SK-N-SH treated with all-trans-retinoic acid at 6 μM for 48 hours (cell line): ENCODE measurements at regions not wholly inside any gene's neighbourhood (a gene's known extent, or its start where the extent isn't known, plus 50 kb on each side); places are given as distances from the start of the nearest gene placed in this dataset.

Source experiments
- ATAC-seq: fragments of 200-7000 bp; cut with Tn5 transposase; 3 replicates; pipeline ENCODE4 v1.9.1; 2020; ENCODE audit warnings: mild to moderate bottlenecking, moderate library complexity
- ARNTL ChIP-seq: fragments of 450-650 bp; formaldehyde crosslinking; IDR thresholded peaks from 2 replicates; pipeline ENCODE4 v1.5.0; 2020; ENCODE audit warnings: low read depth, mild to moderate bottlenecking, moderate library complexity, borderline replicate concordance
- BACH2 ChIP-seq: fragments of 250-450 bp; sonication (Bioruptor Pico); IDR thresholded peaks from 2 replicates; pipeline ENCODE4 v1.9.0; 2021; ENCODE audit warnings: mild to moderate bottlenecking, borderline replicate concordance
- CSDC2 ChIP-seq: fragments of 250-450 bp; sonication (Bioruptor Pico); IDR thresholded peaks from 2 replicates; pipeline ENCODE4 v1.5.0; 2020; ENCODE audit warnings: mild to moderate bottlenecking, moderate library complexity
- ESRRG ChIP-seq: fragments of 250-450 bp; sonication (Bioruptor Pico); IDR thresholded peaks from 2 replicates; pipeline ENCODE4 v1.6.1; 2021; ENCODE audit warnings: mild to moderate bottlenecking
- GLIS3 ChIP-seq: fragments of 250-450 bp; sonication (Bioruptor Pico); IDR thresholded peaks from 2 replicates; pipeline ENCODE4 v1.5.0; 2020; ENCODE audit warnings: mild to moderate bottlenecking, moderate library complexity
- ISL1 ChIP-seq: fragments of 250-450 bp; sonication (Bioruptor Pico); IDR thresholded peaks from 2 replicates; pipeline ENCODE4 v2.1.2; 2022; ENCODE audit warnings: mild to moderate bottlenecking, moderate library complexity
- OSR1 ChIP-seq: fragments of 250-450 bp; sonication (Bioruptor Pico); IDR thresholded peaks from 2 replicates; pipeline ENCODE4 v1.8.0; 2022; ENCODE audit warnings: moderate library complexity, mild to moderate bottlenecking, inconsistent platforms
- PPARA ChIP-seq: fragments of 250-450 bp; sonication (Bioruptor Pico); IDR thresholded peaks from 2 replicates; pipeline ENCODE4 v1.5.0; 2020; ENCODE audit warnings: mild to moderate bottlenecking, borderline replicate concordance
- SNAI2 ChIP-seq: fragments of 250-450 bp; sonication (Bioruptor Pico); IDR thresholded peaks from 2 replicates; pipeline ENCODE4 v1.5.0; 2020; ENCODE audit warnings: mild to moderate bottlenecking, moderate library complexity
- ZC3H10 ChIP-seq: fragments of 250-450 bp; sonication (Bioruptor Pico); IDR thresholded peaks from 2 replicates; pipeline ENCODE4 v1.5.1; 2021; ENCODE audit warnings: mild to moderate bottlenecking, moderate library complexity
- ZFP3 ChIP-seq: fragments of 250-450 bp; sonication (Bioruptor Pico); IDR thresholded peaks from 2 replicates; pipeline ENCODE4 v1.5.0; 2020; ENCODE audit warnings: mild to moderate bottlenecking, moderate library complexity
- ZFP30 ChIP-seq: fragments of 450-650 bp; formaldehyde crosslinking; IDR thresholded peaks from 2 replicates; pipeline ENCODE4 v1.5.0; 2022; ENCODE audit warnings: mild to moderate bottlenecking, moderate library complexity
- ZNF565 ChIP-seq: fragments of 450-650 bp; formaldehyde crosslinking; conservative IDR thresholded peaks from 2 replicates; pipeline ENCODE4 v1.5.0; 2020; ENCODE audit warnings: low read depth, mild to moderate bottlenecking, moderate library complexity
- ZNF70 ChIP-seq: fragments of 450-650 bp; formaldehyde crosslinking; IDR thresholded peaks from 2 replicates; pipeline ENCODE4 v1.5.0; 2020; ENCODE audit warnings: mild to moderate bottlenecking, moderate library complexity
- ZNF8 ChIP-seq: fragments of 450-650 bp; formaldehyde crosslinking; IDR thresholded peaks from 2 replicates; pipeline ENCODE4 v1.5.0; 2020; ENCODE audit warnings: mild to moderate bottlenecking, moderate library complexity
- TF ChIP-seq, protein P1 (sequence below): fragments of 250-450 bp; sonication (Bioruptor Pico); IDR thresholded peaks from 2 replicates; pipeline ENCODE4 v1.5.1; 2021; ENCODE audit warnings: mild to moderate bottlenecking, moderate library complexity
- TF ChIP-seq, protein P2 (sequence below): fragments of 250-450 bp; sonication (Bioruptor Pico); IDR thresholded peaks from 2 replicates; pipeline ENCODE4 v1.8.0; 2020; ENCODE audit warnings: mild to moderate bottlenecking, moderate library complexity, borderline replicate concordance
- TF ChIP-seq, protein P3 (sequence below): fragments of 250-450 bp; sonication (Bioruptor Pico); IDR thresholded peaks from 2 replicates; pipeline ENCODE4 v1.5.0; 2020; ENCODE audit warnings: mild to moderate bottlenecking, moderate library complexity

DNA sequence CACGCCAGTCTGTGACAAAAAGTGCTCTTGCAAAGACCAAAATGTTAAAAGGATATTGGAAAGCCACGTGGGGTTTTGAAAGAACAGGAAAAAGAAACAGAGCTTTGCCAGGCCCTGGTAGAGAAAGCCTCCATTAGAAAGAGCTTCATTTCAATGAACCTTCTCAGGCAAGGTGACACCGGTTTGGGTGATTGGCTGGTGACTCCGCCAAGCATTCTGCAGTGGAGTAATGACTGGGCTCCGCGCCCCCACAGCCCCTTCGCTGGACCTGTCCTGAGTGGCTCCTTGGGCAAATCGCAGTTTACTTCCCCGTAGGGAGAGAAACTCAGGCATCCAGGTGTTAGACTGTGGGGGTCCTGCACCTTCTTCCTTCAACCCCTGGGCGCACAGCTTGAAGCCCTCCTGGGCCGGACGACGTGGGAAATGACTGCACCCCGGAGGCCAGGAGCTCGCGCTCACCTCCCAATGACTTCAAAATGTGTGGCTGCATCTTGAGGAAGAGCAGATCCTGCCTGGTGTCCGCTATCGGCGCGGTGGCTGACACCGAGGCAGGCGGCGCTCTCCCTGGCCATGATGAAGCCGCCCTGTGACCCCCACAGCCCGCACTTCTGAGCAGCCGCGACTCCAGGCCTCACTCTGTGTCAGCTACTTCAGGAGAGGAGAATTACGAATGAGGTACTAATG, 444.6 kb upstream of the SGCG start (continued):
- TF ChIP-seq ZNF70 (CRISPR knock-in tag) (no peak), ZFP3 (CRISPR knock-in tag) (no peak), ZNF565 (CRISPR knock-in tag) (no peak)

DNA sequence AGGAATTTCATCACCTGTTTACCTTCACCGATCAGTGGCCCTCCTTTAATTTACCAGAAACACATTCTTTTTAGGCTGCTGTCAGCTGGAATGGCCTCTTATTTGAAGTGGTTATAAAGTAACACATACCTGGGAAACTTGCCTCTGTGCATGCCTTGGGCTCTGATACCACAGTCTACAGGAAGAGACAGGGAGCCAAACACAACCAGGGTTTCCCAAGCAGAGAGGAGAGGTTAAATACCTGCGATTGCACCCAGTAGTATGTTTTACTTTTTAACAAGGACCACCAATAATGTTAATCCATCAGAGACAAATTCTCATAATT, 444.0 kb upstream of the SGCG start:
- no peak for ATAC-seq

DNA sequence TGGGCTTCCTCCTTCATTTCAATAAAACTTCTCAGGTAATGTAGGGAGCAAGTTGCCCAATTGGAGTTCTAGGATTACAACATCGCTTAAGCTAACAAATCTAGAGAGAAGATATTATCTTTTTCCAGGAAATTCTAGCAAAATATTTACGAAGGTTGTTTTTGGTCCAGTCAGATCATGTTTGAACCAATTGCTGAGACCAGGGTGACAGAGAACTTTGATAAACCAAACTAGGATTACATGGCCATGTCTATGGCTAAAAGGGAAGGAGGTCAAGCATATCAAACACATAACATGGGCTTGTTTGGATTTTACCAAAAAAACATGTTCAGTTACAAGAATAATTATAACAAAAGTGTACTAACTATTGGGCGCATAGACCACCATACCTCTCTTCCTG, 442.4 kb upstream of the SGCG start:
- no peak for ATAC-seq
- TF ChIP-seq BACH2 (CRISPR knock-in tag) (no peak), ZNF8 (no peak), SNAI2 (no peak), PPARA (CRISPR knock-in tag) (no peak), ZC3H10 (CRISPR knock-in tag) (no peak), GLIS3 (CRISPR knock-in tag) (no peak), ZNF565 (CRISPR knock-in tag) (no peak), OSR1 (CRISPR knock-in tag) (no peak), ISL1 (CRISPR knock-in tag) (no peak), ZFP3 (CRISPR knock-in tag) (no peak), CSDC2 (no peak), ZNF70 (CRISPR knock-in tag) (no peak), ZFP30 (CRISPR knock-in tag) (no peak), ESRRG (CRISPR knock-in tag) (no peak)
- TF ChIP-seq, protein P1, sequence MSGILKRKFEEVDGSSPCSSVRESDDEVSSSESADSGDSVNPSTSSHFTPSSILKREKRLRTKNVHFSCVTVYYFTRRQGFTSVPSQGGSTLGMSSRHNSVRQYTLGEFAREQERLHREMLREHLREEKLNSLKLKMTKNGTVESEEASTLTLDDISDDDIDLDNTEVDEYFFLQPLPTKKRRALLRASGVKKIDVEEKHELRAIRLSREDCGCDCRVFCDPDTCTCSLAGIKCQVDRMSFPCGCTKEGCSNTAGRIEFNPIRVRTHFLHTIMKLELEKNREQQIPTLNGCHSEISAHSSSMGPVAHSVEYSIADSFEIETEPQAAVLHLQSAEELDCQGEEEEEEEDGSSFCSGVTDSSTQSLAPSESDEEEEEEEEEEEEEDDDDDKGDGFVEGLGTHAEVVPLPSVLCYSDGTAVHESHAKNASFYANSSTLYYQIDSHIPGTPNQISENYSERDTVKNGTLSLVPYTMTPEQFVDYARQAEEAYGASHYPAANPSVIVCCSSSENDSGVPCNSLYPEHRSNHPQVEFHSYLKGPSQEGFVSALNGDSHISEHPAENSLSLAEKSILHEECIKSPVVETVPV (CRISPR knock-in tag) = no peak
- TF ChIP-seq, protein P2, sequence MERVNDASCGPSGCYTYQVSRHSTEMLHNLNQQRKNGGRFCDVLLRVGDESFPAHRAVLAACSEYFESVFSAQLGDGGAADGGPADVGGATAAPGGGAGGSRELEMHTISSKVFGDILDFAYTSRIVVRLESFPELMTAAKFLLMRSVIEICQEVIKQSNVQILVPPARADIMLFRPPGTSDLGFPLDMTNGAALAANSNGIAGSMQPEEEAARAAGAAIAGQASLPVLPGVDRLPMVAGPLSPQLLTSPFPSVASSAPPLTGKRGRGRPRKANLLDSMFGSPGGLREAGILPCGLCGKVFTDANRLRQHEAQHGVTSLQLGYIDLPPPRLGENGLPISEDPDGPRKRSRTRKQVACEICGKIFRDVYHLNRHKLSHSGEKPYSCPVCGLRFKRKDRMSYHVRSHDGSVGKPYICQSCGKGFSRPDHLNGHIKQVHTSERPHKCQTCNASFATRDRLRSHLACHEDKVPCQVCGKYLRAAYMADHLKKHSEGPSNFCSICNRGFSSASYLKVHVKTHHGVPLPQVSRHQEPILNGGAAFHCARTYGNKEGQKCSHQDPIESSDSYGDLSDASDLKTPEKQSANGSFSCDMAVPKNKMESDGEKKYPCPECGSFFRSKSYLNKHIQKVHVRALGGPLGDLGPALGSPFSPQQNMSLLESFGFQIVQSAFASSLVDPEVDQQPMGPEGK (CRISPR knock-in tag) = no peak
- TF ChIP-seq, protein P3, sequence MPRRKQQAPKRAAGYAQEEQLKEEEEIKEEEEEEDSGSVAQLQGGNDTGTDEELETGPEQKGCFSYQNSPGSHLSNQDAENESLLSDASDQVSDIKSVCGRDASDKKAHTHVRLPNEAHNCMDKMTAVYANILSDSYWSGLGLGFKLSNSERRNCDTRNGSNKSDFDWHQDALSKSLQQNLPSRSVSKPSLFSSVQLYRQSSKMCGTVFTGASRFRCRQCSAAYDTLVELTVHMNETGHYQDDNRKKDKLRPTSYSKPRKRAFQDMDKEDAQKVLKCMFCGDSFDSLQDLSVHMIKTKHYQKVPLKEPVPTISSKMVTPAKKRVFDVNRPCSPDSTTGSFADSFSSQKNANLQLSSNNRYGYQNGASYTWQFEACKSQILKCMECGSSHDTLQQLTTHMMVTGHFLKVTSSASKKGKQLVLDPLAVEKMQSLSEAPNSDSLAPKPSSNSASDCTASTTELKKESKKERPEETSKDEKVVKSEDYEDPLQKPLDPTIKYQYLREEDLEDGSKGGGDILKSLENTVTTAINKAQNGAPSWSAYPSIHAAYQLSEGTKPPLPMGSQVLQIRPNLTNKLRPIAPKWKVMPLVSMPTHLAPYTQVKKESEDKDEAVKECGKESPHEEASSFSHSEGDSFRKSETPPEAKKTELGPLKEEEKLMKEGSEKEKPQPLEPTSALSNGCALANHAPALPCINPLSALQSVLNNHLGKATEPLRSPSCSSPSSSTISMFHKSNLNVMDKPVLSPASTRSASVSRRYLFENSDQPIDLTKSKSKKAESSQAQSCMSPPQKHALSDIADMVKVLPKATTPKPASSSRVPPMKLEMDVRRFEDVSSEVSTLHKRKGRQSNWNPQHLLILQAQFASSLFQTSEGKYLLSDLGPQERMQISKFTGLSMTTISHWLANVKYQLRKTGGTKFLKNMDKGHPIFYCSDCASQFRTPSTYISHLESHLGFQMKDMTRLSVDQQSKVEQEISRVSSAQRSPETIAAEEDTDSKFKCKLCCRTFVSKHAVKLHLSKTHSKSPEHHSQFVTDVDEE (CRISPR knock-in tag) = no peak

More for the DNA sequence above, 444.0 kb upstream of the SGCG start:
- no peak for TF ChIP-seq OSR1 (CRISPR knock-in tag)

DNA sequence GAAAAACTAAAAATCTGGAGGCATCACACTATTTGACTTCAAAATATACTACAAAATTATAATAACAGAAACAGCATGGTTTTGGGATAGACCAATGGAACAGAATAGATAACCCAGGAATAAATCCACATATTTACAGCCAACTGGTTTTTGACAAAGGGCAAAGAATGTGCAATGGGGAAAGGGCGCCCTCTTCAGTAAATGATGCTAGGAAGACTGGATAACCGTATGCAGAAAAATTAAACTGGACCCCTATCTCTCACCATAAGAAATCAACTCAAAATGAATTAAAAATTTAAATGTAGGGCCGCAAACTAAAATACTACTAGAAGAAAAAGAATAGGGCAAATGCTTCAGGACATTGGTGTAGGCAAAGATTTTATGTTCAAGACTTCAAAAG, 440.5 kb upstream of the SGCG start:
- ATAC-seq = no peak
- TF ChIP-seq ARNTL (CRISPR knock-in tag) (no peak), ISL1 (CRISPR knock-in tag) (no peak), SNAI2 (no peak), PPARA (CRISPR knock-in tag) (no peak), ZNF8 (no peak)
- TF ChIP-seq, protein P3 (CRISPR knock-in tag) = no peak
